Ureter (tissue), 1 donor: ENCODE measurements at regions not wholly inside any gene's neighbourhood (a gene's known extent, or its start where the extent isn't known, plus 50 kb on each side); places are given as distances from the start of the nearest gene placed in this dataset.
"Not testable (repeated sequence)": the region's sequence is repeated elsewhere in the genome, so short reads cannot be mapped to it uniquely, and the experiment has no call there.

Experiments used
- DNase-seq: peaks from one replicate; pipeline ENCODE4 v3.0.0-alpha.2; 2020; ENCODE audit warnings: low spot score
- donor health status: DM: yes; HTN: yes; CAD: no.

DNA sequence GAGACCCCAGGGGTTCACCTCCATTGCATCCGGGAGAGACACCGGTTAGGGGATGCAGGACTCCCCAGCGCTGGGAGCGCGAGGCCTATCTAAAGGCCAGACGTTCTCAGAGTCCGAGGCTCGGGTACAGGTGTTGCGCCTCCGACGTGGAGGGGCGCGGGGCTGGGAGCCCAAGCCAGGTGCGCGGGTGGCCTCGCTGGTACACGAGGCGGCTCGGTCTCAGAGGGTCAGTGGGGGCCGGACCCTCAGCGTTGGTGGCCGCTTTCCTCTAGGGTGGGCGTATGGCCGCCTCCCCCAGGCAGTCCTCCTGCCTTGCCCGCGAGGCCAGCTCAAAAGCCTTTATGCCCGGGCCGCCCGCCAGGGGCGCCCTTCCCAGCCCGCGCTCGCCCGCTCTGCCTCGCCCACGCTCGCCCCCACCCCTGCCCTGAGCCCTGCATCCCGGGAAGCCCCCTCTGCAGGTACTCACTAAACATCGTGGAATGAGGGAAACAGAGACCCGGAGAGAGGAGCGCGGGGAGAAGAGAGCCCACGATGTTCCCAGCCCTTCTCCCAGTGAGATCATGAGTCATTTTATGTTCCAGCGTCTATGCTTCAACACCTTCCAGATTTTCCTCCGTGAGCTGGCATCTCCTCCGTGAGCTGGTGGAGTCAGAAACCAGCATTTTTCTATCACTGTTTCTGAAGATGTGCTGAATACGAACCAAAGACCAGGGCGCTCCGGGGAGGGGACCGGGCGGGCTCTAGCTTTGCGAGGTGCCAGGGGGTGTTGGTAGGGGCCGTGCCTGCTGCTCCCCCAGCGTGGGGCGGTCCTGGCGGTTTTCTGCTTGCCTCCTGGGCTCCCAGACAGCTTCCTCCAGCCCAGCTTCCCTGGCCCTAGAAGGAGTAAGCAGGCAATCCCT lies 73.8 kb downstream of the DIO3 start:
- no peak for DNase-seq

DNA sequence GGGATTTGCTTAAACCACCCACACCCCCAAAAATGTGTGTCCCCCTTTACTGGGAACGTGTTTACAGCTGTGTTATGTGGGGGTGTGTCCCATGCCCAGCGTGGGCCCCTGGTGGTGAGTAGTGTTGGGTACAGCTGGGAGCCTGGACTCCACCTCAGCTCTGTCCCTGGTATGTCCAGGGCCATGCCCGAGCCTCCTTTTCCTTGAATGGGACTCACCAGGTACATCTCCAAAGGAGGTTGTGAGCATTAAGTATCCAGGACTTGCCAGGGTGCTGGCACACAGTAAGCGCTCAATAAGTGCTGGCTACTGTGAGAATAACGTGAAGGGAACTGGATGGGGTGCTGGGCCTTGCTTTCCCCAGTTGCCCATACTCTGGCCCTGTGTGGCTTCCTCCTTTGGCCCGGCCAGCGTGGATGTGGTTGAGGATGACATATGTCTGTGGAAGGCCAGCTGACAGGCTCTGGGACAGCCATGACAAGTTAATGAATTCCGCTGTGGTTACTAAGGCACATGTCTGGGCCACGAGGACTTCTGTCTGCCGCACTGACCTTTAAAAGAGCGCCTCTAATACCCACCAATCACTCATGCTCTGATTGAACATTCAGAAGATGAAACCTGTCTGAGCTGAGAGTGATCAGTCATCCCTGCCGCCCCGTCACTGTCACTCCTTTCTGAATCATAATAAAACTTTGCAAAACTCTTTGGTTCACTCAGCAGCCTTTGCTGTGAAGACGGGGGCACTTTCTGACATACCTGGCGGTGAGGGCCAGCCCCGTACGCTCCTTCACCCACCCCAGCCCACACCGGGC lies 74.7 kb downstream of the DIO3 start:
- no peak for DNase-seq

- no peak for DNase-seq
Measured at GRCh38 chr14:101639241-101639833, 78.0 kb downstream of the DIO3 start.

DNA sequence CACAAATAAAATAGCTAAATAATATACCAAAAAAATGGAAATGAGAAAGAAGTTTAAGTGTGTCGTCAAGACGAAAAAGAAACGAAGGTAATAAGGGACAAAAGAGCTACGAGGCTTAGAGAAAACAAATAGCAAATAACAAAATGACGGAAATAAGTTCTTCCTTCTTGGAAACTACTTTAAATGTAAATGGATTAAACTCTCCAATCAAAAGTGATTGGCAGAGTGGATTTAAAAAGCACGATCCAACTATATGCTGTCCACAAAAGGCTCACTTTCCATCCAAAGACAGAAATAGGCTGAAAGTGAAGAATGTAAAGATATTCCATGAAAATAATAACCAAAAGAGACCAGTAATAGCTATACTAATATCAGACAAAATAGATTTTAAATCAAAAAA lies 82.4 kb downstream of the DIO3 start:
- no peak for DNase-seq

DNA sequence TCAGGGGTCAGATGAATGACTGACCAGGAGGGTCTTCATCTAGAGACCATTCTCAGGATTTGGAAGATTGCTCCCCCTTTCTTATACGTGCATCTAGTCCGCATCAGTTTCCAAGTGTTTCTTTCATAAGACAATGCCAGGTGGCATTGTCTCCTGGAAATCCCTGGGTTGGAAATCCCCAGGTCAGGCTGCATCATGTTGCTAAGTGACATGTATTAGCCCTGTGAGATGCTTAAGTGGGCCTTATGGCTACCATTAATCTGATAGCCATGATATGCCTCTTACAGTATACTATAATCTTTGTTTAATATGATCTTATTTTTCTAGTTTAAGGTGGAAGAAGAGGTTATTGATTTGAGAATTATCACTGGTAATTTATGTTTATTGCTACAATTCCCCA lies 92.8 kb downstream of the DIO3 start:
- no peak for DNase-seq

DNA sequence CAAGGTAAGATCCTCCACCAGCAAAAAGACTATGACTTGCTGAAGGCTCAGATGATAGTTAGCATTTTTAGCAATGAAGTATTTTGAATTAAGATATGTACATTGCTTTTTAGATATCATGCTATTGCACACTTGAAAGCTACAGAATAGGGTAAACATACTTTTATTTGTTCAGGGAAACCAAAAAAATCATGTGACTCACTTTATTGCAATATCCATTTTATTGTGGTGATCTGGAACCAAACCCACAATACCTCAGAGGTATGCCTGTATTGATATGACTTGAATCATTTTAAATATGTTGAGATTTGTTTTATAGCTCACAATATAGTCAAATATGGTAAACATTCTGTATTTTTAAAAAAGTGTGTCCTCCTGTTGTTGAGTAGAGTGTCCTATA lies 96.1 kb downstream of the DIO3 start:
- no peak for DNase-seq

GRCh38 chr14:101665478-101666078 lies 95.9 kb upstream of the PPP2R5C start:
- no peak for DNase-seq

- no peak for DNase-seq
Measured at GRCh38 chr14:101666264-101666663, 95.2 kb upstream of the PPP2R5C start.

DNA sequence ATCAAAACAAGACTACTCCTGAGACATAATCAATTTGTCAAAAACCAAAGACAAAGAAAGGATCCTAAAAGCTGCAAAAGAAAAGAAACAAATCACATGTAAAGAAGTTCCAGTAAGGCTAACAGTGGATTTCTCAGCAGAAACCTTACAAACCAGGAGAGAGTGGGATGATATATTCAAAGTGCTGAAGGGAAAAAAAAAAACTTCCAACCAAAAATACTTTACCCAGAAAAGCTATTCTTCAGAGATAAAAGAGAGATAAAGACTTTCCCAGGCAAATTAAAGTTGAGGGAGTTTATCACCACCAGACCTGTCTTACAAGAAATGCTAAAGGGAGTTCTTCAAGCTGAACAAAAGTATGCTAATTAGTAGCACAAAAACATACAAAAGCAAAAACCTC lies 91.9 kb upstream of the PPP2R5C start:
- no peak for DNase-seq

GRCh38 chr14:101673873-101674272 lies 87.6 kb upstream of the PPP2R5C start:
- no peak for DNase-seq

- DNase-seq = not testable (repeated sequence)
Measured at GRCh38 chr14:101675835-101676234, 85.7 kb upstream of the PPP2R5C start.

GRCh38 chr14:101677912-101678327 lies 83.6 kb upstream of the PPP2R5C start:
- not testable (repeated sequence) for DNase-seq

GRCh38 chr14:101681795-101682194 lies 79.7 kb upstream of the PPP2R5C start:
- DNase-seq = no peak

GRCh38 chr14:101683365-101683764 lies 78.1 kb upstream of the PPP2R5C start:
- DNase-seq = no peak

DNA sequence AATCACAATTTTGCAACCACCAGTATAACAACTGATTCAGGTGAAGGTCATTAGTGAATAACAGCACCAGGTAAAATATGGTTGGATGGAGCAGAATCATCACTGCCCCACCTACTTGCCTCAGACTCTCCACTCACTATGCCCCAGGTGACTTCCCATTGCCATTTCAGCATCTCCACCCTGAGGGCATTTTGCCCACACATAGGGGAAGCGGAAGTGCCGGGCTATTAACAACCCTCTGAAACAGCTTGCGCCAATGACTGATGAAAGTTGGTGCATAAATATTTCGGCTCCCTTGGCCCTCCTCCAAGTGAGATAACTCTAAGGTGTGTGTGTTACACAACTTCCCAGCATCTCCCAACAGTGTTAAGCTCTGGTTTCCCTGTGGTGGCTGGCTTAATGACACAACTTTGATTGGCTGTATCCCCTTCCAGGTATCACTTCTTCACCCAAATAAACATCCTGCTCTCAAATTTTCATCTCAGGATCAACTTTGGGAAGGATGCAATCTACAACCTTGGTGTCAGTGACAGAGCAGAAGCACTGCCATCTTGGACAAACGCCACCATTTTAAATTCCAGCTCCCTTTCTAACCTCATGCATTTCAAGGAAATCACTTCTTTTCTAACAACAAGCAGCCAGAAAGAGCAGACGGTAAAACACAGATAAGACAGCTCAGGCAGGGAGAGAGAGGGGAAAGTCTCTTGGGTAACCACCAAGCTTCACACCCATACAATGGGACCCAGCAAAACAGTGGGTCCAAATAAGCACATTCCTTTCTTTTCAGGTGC lies 73.6 kb upstream of the PPP2R5C start:
- DNase-seq = no peak

DNA sequence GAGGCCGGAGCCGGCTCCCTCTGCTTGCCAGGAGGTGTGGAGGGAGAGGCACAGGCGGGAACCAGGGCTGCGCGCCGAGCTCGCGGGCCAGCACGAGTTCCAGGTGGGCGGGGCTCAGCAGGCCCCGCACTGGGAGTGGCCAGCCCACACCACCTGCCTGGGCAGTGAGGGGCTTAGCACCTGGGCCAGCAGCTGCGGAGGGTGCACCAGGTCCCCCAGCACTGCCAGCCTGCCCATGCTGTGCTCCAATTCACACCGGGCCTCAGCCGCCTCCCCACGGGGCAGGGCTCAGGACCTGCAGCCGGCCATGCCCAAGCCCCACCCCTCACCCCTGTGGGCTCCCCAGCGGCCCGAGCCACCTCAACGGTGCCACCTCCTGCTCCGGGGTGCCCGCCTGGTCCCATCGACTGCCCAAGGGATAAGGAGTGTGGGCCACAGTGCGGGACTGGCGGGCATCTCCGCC lies 72.4 kb upstream of the PPP2R5C start:
- DNase-seq = no peak

- not testable (repeated sequence) for DNase-seq
Measured at GRCh38 chr14:101689966-101690365, 71.5 kb upstream of the PPP2R5C start.

GRCh38 chr14:101695659-101696058 lies 65.8 kb upstream of the PPP2R5C start:
- no peak for DNase-seq

DNA sequence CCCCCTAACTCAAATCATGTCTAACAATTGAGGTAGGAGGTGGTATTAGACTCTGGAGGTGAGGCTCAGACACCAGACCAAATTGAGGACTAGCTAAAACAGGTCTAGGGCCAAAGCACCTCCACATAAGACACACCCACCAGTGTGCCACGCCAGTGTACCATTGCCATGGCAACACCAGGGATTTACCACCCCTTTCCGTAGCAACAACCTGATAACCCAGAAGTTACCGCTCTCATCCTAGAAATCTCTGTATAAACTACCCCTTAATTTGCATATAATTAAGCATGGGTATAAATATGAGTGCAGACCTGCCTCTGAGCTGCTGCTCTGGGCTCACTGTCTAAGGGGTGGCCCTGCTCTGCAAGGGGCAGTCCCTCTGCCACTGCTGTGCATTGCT lies 57.4 kb upstream of the PPP2R5C start:
- DNase-seq = peak; percentile 31

DNA sequence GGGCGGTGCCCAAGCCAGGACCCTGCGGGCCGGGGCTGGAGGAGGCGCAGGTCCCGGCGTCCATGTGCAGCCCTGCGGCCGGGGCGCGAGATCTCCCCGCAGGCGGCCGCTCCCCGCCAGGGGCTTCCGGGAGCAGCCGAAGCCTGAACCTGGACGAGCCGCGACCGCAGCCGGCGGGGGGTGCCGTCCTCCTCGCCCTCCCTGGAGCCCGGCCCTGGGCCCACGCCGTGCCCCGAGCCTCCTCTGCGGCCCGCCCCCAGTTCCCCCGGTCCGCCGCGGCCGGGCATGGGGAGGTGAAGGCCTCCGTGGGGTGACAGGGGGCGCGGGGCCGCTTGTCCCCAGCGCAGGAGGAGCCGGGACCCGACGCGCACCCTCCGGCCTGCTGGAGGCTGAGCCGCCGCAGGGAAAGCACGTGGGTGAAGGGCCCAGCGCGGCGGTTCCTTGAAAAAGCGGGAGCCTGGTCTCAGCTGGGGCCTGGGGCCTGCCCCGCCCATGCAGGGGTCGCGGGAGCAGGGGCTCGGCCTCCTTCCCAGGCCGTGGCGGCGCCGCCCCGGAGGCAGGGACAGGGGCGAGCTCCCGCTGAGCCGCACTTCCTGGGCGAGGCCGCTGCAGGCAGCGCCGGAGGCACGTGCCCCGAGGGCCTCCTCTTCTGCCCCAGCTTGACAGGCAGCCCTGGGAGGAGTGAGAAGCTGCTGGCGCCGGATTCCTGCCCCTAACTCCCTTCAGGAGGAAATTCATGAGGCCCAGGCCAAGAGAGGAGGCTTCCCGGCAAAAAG lies 55.6 kb upstream of the PPP2R5C start:
- peak; percentile 81 for DNase-seq
